ENCODE measurements at regions not wholly inside any gene's neighbourhood (a gene's known extent, or its start where the extent isn't known, plus 50 kb on each side); places are given as distances from the start of the nearest gene placed in this dataset.

DNA sequence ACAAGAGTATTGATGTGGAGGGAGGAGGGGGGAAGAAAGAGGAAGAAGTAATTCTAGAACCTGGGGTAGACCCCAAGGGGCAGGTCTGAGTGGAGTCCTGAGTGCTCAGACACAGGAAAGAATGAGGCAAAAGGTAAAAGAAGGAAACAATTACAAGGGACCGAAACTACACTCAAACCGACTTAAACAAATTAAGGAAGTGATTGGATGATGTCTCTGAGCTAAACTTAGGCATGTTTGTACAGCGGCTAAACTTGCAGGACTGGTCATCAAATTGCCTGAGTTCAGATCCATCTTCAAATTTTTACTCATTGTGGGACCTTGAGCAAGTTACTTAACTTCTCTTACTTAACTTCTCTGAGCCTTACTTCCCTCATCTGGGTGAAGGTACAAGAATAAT is 86.3 kb upstream of the LRRC55 start:
- TF ChIP-seq POLR2A (IDR thresholded peaks at IDR 0.05) = no peak
- TF ChIP-seq, protein P1, sequence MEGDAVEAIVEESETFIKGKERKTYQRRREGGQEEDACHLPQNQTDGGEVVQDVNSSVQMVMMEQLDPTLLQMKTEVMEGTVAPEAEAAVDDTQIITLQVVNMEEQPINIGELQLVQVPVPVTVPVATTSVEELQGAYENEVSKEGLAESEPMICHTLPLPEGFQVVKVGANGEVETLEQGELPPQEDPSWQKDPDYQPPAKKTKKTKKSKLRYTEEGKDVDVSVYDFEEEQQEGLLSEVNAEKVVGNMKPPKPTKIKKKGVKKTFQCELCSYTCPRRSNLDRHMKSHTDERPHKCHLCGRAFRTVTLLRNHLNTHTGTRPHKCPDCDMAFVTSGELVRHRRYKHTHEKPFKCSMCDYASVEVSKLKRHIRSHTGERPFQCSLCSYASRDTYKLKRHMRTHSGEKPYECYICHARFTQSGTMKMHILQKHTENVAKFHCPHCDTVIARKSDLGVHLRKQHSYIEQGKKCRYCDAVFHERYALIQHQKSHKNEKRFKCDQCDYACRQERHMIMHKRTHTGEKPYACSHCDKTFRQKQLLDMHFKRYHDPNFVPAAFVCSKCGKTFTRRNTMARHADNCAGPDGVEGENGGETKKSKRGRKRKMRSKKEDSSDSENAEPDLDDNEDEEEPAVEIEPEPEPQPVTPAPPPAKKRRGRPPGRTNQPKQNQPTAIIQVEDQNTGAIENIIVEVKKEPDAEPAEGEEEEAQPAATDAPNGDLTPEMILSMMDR (IDR thresholded peaks at IDR 0.05) = no peak
- TF ChIP-seq POLR2AphosphoS5 (IDR thresholded peaks at IDR 0.05) = no peak
- no peak for TF ChIP-seq EP300 (IDR thresholded peaks at IDR 0.05)

Data from suprapubic skin (tissue), 4 donors.